Progenitor cell of endocrine pancreas (in vitro differentiated cells): ENCODE measurements at regions not wholly inside any gene's neighbourhood (a gene's known extent, or its start where the extent isn't known, plus 50 kb on each side); places are given as distances from the start of the nearest gene placed in this dataset.

Experiments
- DNase-seq: peaks from one replicate; pipeline ENCODE4 v3.0.0; 2021; ENCODE audit warnings: low spot score; ENCODE audit not compliant: unreplicated experiment
- H3K27ac Mint-ChIP-seq: 2 replicates; pipeline ENCODE4 v1.8.0; 2021; ENCODE audit warnings: mild to moderate bottlenecking, moderate library complexity, mixed read lengths
- H3K27me3 Mint-ChIP-seq: 2 replicates; pipeline ENCODE4 v1.8.0; 2021; ENCODE audit warnings: mixed read lengths
- H3K36me3 Mint-ChIP-seq: 2 replicates; pipeline ENCODE4 v1.8.0; 2022; ENCODE audit warnings: mixed read lengths; ENCODE audit not compliant: insufficient read depth
- H3K4me1 Mint-ChIP-seq: 2 replicates; pipeline ENCODE4 v1.8.0; 2021; ENCODE audit warnings: low read depth, mixed read lengths
- H3K4me3 Mint-ChIP-seq: 2 replicates; pipeline ENCODE4 v1.8.0; 2021; ENCODE audit warnings: low read depth, mild to moderate bottlenecking, moderate library complexity, mixed read lengths
- H3K9me3 Mint-ChIP-seq: 2 replicates; pipeline ENCODE4 v1.8.0; 2021; ENCODE audit warnings: low read depth, mixed read lengths
- TF ChIP-seq, protein P1 (sequence below): fragments of 200-600 bp; sonication (generic); IDR thresholded peaks from one replicate; pipeline ENCODE4 v1.5.0; 2021; ENCODE audit warnings: antibody characterized with exemption, mild to moderate bottlenecking; ENCODE audit not compliant: unreplicated experiment

GRCh38 chr4:134364928-134365327, 163.3 kb upstream of the PABPC4L start:
- Mint-ChIP-seq H3K27ac (no peak overlapping the region), H3K27me3 (no peaks in the 10 kb centered on the region), H3K9me3 (no peaks in the 10 kb centered on the region), H3K4me3 (no peak overlapping the region), H3K4me1 (no peaks in the 10 kb centered on the region), H3K36me3 (no peaks in the 10 kb centered on the region)
- TF ChIP-seq, protein P1, sequence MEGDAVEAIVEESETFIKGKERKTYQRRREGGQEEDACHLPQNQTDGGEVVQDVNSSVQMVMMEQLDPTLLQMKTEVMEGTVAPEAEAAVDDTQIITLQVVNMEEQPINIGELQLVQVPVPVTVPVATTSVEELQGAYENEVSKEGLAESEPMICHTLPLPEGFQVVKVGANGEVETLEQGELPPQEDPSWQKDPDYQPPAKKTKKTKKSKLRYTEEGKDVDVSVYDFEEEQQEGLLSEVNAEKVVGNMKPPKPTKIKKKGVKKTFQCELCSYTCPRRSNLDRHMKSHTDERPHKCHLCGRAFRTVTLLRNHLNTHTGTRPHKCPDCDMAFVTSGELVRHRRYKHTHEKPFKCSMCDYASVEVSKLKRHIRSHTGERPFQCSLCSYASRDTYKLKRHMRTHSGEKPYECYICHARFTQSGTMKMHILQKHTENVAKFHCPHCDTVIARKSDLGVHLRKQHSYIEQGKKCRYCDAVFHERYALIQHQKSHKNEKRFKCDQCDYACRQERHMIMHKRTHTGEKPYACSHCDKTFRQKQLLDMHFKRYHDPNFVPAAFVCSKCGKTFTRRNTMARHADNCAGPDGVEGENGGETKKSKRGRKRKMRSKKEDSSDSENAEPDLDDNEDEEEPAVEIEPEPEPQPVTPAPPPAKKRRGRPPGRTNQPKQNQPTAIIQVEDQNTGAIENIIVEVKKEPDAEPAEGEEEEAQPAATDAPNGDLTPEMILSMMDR, result no peak
- no peak for DNase-seq

DNA sequence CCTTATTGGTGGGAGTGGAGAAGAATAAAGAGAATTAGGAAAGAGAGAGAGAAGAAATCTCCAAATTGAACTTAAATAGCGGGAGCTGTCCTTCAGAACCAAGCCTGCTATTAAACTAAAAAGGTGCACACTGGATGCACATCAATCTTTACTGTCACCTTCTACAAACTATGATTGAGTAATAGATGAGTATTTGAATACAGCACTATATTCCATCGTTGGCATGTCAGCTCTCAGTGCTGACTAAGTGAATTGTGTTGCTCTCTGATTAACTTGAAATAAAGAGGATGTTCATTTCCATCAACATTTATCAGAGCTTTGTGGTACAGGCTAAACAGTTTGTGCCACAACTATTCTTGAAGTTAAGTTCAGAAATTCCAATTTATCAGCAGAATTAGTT, 143.7 kb upstream of the PABPC4L start:
- Mint-ChIP-seq H3K27me3 (no peaks in the 10 kb centered on the region), H3K4me3 (no peak overlapping the region), H3K36me3 (no peaks in the 10 kb centered on the region), H3K27ac (no peak overlapping the region), H3K4me1 (no peaks in the 10 kb centered on the region), H3K9me3 (no peaks in the 10 kb centered on the region)
- TF ChIP-seq, protein P1, result no peak
- DNase-seq, result no peak

DNA sequence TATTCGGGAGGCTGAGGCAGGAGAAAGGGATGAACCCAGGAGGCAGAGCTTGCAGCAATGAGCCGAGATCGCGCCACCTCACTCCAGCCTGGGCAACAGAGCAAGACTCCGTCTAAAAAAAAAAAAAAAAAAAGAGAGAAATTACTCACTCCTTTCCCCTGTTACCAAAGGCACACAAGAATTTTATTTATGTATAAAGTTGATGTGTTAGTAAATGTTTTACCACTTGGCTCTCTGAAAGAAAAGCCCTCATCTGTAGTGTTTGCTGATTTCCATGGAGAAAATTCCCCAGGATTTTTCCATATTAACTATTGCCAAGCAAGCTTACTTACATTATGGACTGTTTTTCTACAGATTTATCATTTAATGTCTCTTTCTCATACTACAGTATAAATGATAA, 142.1 kb upstream of the PABPC4L start:
- Mint-ChIP-seq H3K4me1 (no peaks in the 10 kb centered on the region), H3K27me3 (no peaks in the 10 kb centered on the region), H3K4me3 (no peak overlapping the region), H3K9me3 (no peaks in the 10 kb centered on the region), H3K36me3 (no peaks in the 10 kb centered on the region), H3K27ac (no peak overlapping the region)
- TF ChIP-seq, protein P1, result no peak
- no peak for DNase-seq

- Mint-ChIP-seq H3K36me3 (no peaks in the 10 kb centered on the region), H3K4me3 (no peak overlapping the region), H3K27ac (no peak overlapping the region), H3K9me3 (no peaks in the 10 kb centered on the region), H3K4me1 (no peaks in the 10 kb centered on the region), H3K27me3 (no peaks in the 10 kb centered on the region)
- DNase-seq, result no peak
- TF ChIP-seq, protein P1, result no peak
These were observed 141.5 kb upstream of the PABPC4L start for GRCh38 chr4:134343081-134343480.

DNA sequence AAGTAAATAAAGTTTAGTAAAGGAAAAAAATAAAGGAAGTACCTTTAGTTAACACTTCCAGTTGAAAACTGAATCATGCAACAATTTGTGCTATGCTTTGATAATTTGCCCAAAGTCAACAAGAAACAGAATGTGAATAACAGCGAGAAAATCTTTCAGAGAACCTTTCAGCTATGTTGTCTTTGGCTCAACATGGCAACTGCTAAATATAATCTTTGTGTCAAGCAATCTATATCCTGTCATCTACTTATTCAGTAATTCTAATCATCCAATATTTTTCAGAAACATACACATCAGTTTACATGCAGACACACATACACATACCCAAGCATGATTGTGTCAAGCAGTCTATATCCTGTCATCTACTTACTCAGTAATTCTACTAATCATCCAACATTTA, 136.0 kb upstream of the PABPC4L start:
- no peaks in the 10 kb centered on the region for H3K36me3 Mint-ChIP-seq
- no peak overlapping the region for H3K27ac Mint-ChIP-seq
- no peak for DNase-seq
- TF ChIP-seq, protein P1, result no peak
- no peaks in the 10 kb centered on the region for H3K4me1 Mint-ChIP-seq
- H3K27me3 Mint-ChIP-seq, result no peaks in the 10 kb centered on the region
- H3K4me3 Mint-ChIP-seq, result no peak overlapping the region
- peaks cover 4% of the 10 kb centered on the region for H3K9me3 Mint-ChIP-seq

DNA sequence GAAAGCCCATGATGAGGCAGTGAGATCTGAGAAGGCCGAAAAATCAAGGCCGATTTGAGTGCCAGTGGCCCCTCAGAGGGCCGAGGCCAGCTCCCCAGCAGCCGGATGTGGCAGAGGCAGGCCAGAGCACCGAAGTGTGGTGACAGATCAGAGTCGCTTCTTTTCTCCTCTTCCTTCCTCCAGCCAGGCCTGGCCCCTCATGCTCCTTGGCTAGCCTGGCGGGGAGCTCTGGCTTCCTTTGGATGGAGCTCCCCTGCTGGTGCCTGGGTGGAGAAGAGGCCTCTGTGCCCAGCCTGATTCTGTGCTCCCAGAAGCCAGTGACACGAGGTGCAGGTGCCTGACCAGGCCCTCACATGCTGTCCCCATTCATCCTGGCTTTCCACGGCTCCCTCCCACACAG, 127.2 kb upstream of the PABPC4L start:
- H3K36me3 Mint-ChIP-seq, result no peaks in the 10 kb centered on the region
- H3K4me3 Mint-ChIP-seq, result no peak overlapping the region
- TF ChIP-seq, protein P1, result no peak
- peaks cover 5% of the 10 kb centered on the region for H3K4me1 Mint-ChIP-seq
- no peaks in the 10 kb centered on the region for H3K27me3 Mint-ChIP-seq
- peaks cover 2% of the 10 kb centered on the region for H3K9me3 Mint-ChIP-seq
- H3K27ac Mint-ChIP-seq, result no peak overlapping the region
- DNase-seq, result no peak
